ENCODE measurements at regions not wholly inside any gene's neighbourhood (a gene's known extent, or its start where the extent isn't known, plus 50 kb on each side); places are given as distances from the start of the nearest gene placed in this dataset.

GRCh38 chr10:47077941-47078340 lies 166.7 kb downstream of the PTPN20 start:
- no peak for DNase-seq (ENCODE audit: low read depth)

- no peak for DNase-seq (ENCODE audit: low read depth)
Measured at GRCh38 chr10:47078393-47079203, 167.4 kb downstream of the PTPN20 start.

GRCh38 chr10:47079204-47079580 lies 168.0 kb downstream of the PTPN20 start:
- no peak for DNase-seq (ENCODE audit: low read depth)

GRCh38 chr10:47081264-47081663 lies 170.0 kb downstream of the PTPN20 start:
- DNase-seq (ENCODE audit: low read depth) = no peak

GRCh38 chr10:47082055-47082784 lies 171.0 kb downstream of the PTPN20 start:
- DNase-seq (ENCODE audit: low read depth) = no peak

- no peak for DNase-seq (ENCODE audit: low read depth)
Measured at GRCh38 chr10:47087667-47088066, 176.4 kb downstream of the PTPN20 start.

GRCh38 chr10:47088656-47089354 lies 177.6 kb downstream of the PTPN20 start:
- DNase-seq (ENCODE audit: low read depth) = no peak

GRCh38 chr10:47090042-47090441 lies 178.8 kb downstream of the PTPN20 start:
- no peak for DNase-seq (ENCODE audit: low read depth)

- no peak for DNase-seq (ENCODE audit: low read depth)
Measured at GRCh38 chr10:47090903-47091302, 179.7 kb downstream of the PTPN20 start.

GRCh38 chr10:47091421-47091820 lies 180.2 kb downstream of the PTPN20 start:
- no peak for DNase-seq (ENCODE audit: low read depth)

GRCh38 chr10:47092376-47092775 lies 181.1 kb downstream of the PTPN20 start:
- DNase-seq (ENCODE audit: low read depth) = no peak

- no peak for DNase-seq (ENCODE audit: low read depth)
Measured at GRCh38 chr10:47092831-47093230, 181.6 kb downstream of the PTPN20 start.

GRCh38 chr10:47094126-47094525 lies 182.9 kb downstream of the PTPN20 start:
- no peak for DNase-seq (ENCODE audit: low read depth)

- no peak for DNase-seq (ENCODE audit: low read depth)
Measured at GRCh38 chr10:47094636-47095035, 183.4 kb downstream of the PTPN20 start.

- no peak for DNase-seq (ENCODE audit: low read depth)
Measured at GRCh38 chr10:47095211-47095610, 184.0 kb downstream of the PTPN20 start.

GRCh38 chr10:47095848-47096612 lies 184.8 kb downstream of the PTPN20 start:
- DNase-seq (ENCODE audit: low read depth) = no peak

- DNase-seq (ENCODE audit: low read depth) = no peak
Measured at GRCh38 chr10:47098238-47098637, 187.0 kb downstream of the PTPN20 start.

- no peak for DNase-seq (ENCODE audit: low read depth)
Measured at GRCh38 chr10:47098964-47099363, 187.7 kb downstream of the PTPN20 start.

GRCh38 chr10:47099474-47099873 lies 188.2 kb downstream of the PTPN20 start:
- no peak for DNase-seq (ENCODE audit: low read depth)

- no peak for DNase-seq (ENCODE audit: low read depth)
Measured at GRCh38 chr10:47101196-47101595, 190.0 kb downstream of the PTPN20 start.

GRCh38 chr10:47101807-47102206 lies 190.6 kb downstream of the PTPN20 start:
- DNase-seq (ENCODE audit: low read depth) = no peak

- DNase-seq (ENCODE audit: low read depth) = no peak
Measured at GRCh38 chr10:47104151-47104605, 192.9 kb downstream of the PTPN20 start.
